NCI-H2227 (cell line): ENCODE measurements at regions not wholly inside any gene's neighbourhood (a gene's known extent, or its start where the extent isn't known, plus 50 kb on each side); places are given as distances from the start of the nearest gene placed in this dataset.
"Not testable (repeated sequence)": the region's sequence is repeated elsewhere in the genome, so short reads cannot be mapped to it uniquely, and the experiment has no call there.

Experiments
- DNase-seq: peaks from one replicate; lab custom pipeline; 2025; ENCODE audit not compliant: unreplicated experiment; lab: John Stamatoyannopoulos, UW

- no peak for DNase-seq
These were observed 102.6 kb downstream of the LHFPL1 start for GRCh38 chrX:112577146-112577545.

GRCh38 chrX:112571388-112571787, 108.3 kb downstream of the LHFPL1 start:
- DNase-seq = no peak

DNA sequence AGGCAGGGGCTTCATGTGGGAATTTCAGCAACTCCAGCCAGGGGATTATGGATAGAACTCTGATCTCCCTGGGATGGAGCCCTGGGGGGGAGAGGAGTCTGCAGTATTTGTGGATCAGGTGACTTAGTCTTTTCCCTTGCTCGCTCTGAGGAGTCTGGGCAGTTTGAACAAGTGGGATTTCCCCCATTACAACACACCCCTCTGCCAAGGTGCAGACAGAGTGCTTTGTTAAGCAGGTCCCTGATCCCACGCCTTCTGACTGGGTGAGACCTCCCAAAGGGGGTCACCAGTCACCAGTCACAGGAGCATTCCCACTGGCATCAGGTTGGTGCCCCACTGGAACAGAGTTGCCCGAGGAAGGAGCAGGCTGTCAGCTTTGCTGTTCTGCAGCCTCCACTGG, 123.9 kb downstream of the LHFPL1 start:
- no peak for DNase-seq

DNA sequence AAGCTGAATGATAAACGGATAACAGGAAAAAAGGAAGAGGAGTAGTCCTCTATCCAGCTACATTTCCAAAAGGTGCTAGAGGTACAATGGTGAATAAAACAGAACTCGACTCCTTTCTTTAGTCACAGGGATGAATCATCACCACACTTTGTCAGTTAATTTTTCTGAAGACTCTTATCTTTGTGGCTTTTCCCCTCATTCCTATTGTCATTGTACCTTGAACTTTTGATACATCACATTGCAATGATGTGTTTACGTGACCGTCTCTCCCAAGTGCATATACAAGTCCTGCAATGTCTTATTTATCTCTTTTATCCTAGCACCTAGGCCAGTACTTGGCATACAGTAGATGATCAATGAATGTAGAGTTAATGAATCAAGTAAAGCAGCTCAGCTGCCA, 134.7 kb downstream of the LHFPL1 start:
- no peak for DNase-seq

DNA sequence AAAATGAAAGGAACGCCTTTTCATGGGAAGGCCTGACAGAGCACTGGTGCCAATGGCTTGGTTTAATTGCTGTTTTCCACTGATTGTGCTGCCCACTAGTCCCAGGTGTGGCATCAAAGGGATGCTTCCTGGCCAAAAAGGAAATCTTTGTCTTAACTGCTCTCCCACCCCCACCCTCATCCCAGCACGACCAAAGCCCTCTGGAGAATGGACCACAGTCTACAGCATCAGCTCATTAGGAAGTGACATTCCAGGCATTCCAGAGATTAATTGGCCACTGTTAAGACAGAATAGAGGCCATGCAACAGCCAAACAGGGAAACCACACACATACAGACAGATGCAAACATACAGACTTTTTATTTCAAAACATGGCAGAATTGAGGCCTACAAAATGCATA, 143.2 kb downstream of the LHFPL1 start:
- no peak for DNase-seq

DNA sequence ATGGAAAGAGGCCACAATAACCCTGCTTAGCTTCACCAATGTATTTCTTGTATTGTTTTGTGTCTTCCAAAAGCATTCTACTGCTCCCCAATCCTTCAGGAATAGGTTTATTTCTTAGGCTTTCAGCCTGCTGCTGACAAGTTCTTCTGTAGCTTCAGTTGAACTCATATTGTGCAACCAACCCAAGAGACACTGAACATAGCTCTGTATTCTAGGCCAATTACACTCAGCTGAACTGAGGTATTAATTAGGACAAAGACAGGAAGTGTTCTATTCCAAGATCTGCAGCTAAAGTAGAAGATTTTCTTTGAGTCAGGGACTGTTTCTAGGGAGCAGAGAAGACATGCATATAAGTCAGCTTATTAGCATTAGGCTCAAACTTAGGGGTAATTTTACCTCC, 151.8 kb downstream of the LHFPL1 start:
- no peak for DNase-seq

- DNase-seq = no peak
These were observed 158.1 kb downstream of the LHFPL1 start for GRCh38 chrX:112521676-112522075.

GRCh38 chrX:112520124-112520523, 159.6 kb downstream of the LHFPL1 start:
- no peak for DNase-seq

GRCh38 chrX:112513154-112513553, 166.6 kb downstream of the LHFPL1 start:
- no peak for DNase-seq

GRCh38 chrX:112512509-112512908, 167.2 kb downstream of the LHFPL1 start:
- no peak for DNase-seq

- DNase-seq = no peak
These were observed 169.1 kb downstream of the LHFPL1 start for GRCh38 chrX:112510629-112511028.

DNA sequence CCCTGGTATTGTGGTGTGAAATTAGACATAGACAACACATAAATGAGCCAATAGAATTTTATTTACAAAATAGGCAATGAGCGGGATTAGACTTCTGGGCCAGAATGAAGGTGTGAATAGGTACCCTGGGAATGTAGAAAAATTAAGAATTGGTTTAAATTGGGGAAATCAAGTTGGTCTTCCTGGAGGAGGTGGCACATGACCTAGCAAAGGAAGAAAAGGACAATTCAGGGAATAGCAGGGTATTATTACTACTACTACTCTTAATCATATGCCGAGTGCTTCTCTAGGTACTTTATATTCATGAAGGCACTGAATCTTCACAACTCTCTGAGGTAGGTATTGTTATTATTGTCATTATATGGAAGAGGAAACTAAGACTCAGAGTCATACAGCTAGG, 202.1 kb downstream of the LHFPL1 start:
- no peak for DNase-seq

- DNase-seq = no peak
These were observed 206.1 kb downstream of the LHFPL1 start for GRCh38 chrX:112473654-112474053.

- no peak for DNase-seq
These were observed 209.2 kb downstream of the LHFPL1 start for GRCh38 chrX:112470551-112470950.

- peak; percentile 28 for DNase-seq
These were observed 217.7 kb downstream of the LHFPL1 start for GRCh38 chrX:112461949-112462450.

DNA sequence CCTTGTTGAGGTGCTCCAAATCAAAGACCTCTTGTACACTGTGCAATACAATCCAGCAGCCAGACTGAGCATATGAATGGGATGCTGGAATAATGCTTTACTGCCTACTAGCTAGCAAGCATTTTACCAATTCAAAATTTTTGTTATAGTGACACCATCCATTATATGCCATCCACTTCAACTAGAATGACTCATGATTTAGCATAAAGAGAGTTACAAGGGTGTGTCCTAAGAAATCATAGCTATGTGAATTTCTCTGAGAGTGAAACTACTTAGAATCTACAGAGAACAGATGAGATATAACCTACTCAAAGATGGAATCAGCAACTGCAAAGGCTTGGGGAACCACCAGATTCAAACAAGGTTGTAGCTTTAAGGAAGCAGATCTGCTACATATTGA, 221.9 kb downstream of the LHFPL1 start:
- DNase-seq = no peak

DNA sequence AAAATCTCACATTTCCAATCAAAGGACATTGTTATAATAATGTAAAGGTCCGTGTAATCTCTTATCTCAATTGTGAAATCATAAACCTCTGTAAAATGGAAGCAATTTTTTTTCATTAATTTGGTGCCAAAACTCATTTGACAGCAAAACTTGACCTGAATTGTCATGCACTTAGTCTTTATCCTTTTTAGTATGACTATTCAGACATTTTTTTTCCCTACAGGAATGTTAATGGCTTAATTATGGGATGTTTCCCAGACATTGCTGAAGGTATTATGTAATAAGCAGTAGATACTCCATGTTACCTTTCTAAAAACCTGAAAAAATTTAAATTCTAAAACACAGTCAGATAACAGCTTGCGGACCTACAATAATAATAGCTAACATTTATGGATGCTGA, 228.9 kb downstream of the LHFPL1 start:
- DNase-seq = no peak

DNA sequence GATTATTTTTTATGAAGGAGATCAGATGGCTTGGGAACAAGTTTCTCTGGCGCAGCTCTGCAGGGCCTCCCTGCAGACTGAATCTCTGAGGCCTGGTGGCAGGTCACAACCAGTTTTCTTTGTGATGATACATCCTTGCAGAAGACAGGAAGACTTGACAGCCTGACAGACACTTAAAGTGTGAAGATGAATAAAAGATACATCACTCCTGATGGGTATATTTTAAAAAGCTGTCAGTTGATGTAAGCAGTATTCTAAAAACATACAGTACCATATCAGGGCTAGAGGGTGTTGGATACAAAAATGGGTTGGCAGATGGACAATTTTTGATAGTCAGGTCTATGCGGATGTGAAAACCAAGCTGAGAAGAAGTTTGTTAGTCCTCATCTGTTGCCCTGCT, 239.5 kb downstream of the LHFPL1 start:
- DNase-seq = no peak

DNA sequence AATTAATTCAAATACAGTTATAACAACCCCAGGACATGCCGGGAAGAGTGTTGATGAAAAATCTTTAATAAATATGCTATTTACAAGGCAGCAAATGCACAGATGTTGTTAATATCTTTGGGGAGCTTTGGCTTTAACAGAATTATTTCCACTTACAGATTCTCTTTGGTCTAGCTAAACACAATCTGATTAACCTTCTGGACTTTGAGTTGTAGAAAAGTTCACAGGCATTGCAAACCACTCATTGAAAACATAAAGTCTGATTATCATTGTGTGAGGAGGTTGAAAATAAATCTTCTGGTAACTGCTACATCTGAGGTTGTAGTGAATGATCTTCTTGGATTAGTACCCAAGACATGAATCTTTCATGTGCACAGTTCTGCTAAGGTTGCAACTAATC, 255.6 kb downstream of the LHFPL1 start:
- DNase-seq = no peak

DNA sequence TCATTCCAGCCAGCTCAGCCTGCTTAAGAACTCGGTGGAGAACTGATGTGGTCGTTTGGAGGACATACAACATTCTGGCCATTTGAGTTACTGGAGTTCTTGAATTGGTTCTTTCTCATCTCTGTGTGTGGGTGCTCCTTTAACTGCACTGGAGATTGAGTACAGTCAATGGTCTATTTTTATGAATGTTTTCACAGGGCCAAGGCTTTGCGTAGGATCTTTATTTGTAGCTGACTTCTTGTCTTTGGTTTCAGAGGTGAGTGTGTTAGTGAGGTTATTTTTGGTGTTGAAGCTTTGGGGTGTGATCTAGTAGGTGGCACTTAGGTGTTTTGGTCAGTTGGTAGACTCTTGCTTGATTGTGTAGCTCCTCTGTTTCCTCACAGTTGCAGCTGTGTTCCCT, 288.4 kb downstream of the LHFPL1 start:
- no peak for DNase-seq

DNA sequence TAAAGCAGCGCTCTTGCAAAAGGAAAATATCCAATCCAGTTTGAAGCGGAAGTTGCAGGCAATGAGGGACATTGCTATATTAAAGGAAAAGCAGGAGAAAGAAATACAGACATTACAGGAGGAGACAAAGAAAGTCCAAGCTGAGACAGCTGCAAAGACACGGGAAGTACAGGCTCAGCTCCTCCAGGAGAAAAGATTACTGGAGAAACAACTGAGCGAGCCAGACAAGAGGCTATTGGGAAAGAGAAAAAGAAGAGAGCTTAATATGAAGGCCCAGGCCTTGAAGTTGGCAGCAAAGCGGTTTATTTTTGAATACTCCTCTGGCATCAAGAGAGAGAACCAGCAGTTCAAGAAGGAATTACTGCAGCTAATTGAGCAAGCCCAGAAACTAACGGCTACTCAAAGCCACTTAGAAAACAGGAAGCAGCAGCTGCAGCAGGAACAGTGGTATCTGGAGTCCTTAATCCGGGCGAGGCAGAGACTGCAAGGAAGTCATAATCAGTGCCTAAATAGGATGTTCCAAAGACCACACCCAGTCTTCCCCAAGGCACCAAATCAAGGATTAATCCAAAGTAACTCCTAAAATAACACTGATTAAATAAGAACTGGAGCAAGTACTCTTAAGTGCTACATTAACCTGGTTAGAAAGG, 298.0 kb downstream of the LHFPL1 start:
- DNase-seq = not testable (repeated sequence)

GRCh38 chrX:112380541-112381278, 298.1 kb upstream of the TRPC5 start:
- no peak for DNase-seq

DNA sequence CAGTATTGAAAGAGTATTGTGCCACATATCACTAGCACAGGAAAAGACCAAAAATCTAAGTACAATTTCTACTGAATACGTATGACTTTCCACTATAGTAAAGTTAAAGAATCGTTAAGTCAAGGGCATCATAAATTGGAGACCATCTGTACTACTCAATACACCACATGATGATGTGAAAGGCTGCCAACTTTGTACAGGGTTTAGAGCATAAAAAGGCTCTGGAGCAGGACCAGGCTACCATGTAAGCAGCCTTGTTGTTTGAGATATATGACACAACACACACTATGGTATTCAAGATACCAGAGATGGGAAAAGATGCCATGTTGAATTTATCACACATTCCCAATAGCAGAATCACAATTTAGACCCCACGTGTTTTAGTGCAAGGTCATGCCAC, 294.9 kb upstream of the TRPC5 start:
- DNase-seq = no peak
